Fibroblast of skin of left quadriceps (primary cell): ENCODE measurements at regions not wholly inside any gene's neighbourhood (a gene's known extent, or its start where the extent isn't known, plus 50 kb on each side); places are given as distances from the start of the nearest gene placed in this dataset.

ENCODE experiments used
- DNase-seq, 2 experiments: peaks; one replicate each; pipeline ENCODE4 v3.0.0-alpha.2; 2013; ENCODE audit warnings: low read depth in 2 of 2

DNA sequence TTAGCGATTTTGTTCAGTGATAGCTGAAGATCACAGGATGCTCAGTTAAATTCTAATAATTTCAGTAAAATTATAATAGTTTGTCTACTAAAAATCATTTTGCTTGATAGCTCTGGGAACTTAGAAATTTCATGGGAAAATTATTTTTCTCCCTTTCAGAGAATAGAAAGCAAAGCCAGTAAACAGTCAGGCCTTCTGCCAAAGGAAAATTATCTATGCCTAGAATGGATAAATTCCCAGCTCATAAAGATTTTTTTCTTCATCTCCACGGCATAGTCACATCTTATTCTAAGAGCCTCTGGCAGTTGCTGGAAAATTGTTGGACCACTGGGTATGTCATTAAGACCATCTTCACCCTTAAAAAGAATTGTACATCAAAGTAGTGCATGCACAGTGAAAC, 169.6 kb upstream of the ANO3 start:
- no peak for DNase-seq

GRCh38 chr11:26186389-26186788, 145.5 kb upstream of the ANO3 start:
- no peak for DNase-seq

GRCh38 chr11:26187639-26188038, 144.3 kb upstream of the ANO3 start:
- peak; percentile 87 to 88 for DNase-seq

- DNase-seq: no peak
These were observed 143.4 kb upstream of the ANO3 start for GRCh38 chr11:26188554-26188953.

GRCh38 chr11:26191193-26191592, 140.7 kb upstream of the ANO3 start:
- no peak for DNase-seq

GRCh38 chr11:26193694-26194365, 138.1 kb upstream of the ANO3 start:
- DNase-seq: peak; percentile 94 to 95

DNA sequence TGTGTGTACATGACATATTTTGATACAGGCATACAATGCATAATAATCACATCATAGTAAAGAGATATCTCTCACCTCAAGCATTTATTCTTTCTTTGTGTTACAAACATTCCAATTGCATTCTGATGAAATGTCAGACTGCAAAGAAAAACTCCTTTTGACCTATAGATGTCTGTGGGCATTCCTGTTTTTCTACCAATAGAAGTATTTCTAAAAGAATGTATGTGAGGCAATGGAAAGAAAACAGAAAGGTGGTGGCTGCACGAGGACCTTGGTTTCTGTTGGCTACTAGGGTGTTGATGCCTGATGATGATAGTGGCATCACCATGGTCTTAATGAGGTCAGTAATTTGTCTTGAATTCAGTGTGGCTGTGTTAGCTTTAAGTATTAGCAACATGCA, 137.0 kb upstream of the ANO3 start:
- no peak for DNase-seq

DNA sequence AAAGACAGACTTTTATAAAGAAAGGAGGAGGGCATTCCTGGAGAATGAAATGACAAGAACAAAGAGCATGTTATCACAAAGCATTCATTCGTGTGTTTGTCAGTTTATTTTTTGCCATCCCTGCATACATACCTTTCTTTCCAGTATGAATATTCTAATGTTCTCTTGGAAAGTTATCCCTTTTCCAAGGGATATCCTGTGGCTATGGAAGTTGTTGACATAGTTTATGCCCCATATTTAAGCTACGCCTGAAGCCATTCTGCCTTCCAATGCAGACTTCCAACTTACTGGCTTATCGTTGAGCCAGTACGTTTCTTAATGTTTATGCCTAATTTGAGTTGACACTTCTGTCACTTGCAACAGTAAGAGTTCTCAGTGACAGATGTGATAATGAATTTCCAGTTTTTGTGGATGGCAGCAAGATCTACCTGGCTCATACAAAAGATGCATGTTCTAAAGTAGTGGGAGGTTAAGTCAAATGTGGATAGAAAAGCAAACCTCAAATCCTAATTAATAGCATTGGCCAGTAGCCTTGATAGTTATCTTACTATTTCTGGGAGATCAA, 133.3 kb upstream of the ANO3 start:
- DNase-seq: no peak

GRCh38 chr11:26199331-26200095, 132.4 kb upstream of the ANO3 start:
- DNase-seq: peak; percentile 68 to 70

DNA sequence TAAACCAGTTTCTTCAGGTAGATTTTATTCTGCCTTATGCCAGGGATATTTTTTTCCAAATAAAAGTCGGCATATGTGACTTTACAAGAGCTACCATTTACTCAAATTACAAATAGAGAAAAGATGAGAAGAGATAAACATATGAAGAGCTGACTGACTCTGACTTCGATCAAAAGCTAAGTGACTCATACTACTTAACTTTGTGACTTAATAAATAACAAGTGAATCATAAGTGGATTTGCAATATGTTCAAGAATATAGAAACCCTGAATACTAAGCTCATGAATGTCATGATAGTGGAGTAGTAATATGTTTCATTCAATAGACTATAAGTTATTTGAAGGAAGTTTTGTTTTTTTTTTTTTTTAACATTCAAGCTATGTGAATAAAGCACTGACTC, 130.5 kb upstream of the ANO3 start:
- DNase-seq: peak in 1 of 2 experiments; percentile 38

DNA sequence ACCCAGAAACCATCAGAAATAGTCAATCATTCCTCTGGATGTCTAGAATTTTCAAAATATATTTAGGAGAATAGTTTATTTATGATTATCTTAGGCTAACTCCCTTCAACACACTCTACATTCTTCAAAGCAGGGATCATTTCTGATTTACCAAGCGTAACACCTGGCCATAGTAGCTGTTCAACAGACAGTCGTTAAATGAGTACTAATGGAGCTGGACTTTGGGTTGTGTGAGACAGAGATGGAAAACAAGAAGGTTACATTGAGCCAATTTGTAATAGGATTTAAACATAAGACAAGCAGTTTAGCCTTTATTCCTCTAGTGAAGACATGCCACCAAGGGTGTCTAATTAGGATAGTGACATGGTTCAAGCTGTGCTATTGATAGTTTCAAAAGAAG, 129.2 kb upstream of the ANO3 start:
- DNase-seq: no peak

DNA sequence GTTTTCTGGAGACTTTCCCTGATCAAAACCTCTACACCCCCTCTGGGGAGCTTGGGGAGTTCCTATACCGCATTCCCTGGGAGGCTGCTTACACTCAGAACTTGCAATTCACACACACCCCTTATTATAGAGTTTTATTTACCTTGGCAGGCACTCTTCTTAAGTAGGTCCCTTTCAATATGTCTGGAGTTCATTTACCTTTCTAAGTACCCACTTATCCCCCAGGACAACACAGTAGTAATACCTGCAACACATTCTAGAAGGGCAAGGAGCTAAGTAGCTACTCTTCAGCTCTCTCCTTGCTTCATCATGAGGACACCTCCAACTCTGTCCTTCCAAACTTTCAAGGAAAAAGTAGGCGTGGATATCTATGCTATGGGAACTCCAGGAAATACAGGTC, 127.8 kb upstream of the ANO3 start:
- DNase-seq: no peak

DNA sequence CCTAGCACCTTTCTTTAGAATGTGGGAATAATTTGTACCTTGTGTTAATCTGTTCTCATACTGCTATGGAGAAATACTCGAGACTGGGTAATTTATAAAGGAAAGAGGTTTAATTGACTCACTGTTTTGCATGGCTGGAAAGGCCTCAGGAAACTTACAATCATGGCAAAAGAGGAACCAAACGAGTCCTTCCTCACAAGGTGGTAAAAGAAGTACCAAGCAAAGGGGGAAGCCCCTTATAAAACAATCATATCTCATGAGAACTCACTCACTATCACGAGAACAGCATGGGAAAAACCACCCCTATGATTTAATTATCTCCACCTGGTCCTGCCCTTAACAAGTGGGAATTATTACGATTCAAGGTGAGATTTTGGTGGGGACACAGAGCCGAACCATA, 127.1 kb upstream of the ANO3 start:
- DNase-seq: no peak

- no peak for DNase-seq
These were observed 112.5 kb upstream of the ANO3 start for GRCh38 chr11:26219183-26220117.

- no peak for DNase-seq
These were observed 106.3 kb upstream of the ANO3 start for GRCh38 chr11:26225646-26226045.

GRCh38 chr11:26227301-26227746, 104.6 kb upstream of the ANO3 start:
- peak; percentile 87 for DNase-seq

DNA sequence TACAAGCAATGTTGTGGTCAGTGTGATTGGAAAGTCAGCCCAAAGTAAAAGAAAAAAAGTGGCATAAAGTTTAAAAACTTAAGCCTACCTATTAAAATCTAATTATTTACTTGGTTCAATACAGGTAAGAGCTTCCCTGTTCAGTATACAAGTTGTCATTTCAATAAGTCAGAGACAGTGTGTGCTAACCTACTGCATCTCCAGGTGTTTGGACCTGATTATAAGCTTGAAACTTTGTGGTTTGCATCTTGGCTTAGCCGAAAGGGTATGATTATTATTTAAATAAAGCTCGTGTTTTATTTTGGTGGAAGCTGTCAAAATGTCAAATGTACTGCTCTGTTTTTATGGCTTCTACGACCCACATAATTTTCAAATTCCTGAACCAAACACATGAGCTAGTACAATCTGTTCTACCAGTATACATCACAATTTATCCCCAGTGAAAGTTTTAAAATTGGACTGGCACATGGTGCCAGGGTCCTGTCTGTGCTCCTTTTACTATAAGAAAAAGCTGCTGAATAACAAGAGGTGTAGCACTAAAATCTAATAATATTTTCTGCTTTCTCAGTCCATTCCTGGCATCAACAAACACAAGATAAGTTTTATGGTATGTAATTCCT, 103.9 kb upstream of the ANO3 start:
- no peak for DNase-seq

GRCh38 chr11:26228778-26229177, 103.2 kb upstream of the ANO3 start:
- DNase-seq: no peak

- peak; percentile 76 to 77 for DNase-seq
These were observed 102.7 kb upstream of the ANO3 start for GRCh38 chr11:26229257-26229656.

DNA sequence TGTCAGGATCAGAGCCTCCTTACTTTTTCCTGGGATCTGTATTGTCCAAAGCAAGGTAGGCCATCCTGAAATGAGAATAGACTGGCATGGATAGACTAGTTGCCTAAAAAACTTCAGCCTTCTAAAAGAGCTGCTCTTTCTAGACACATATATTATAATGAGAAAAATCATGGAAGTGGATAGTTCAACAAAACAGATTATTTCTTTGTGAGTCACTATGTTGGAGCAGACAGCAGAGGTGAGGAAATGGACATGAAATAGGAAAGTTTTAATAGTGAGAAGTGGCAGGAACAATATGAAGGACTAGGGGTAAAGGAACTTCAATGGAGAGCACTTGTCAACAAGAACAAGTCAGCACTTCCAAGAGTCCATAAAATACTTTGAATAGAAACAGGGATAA, 101.9 kb upstream of the ANO3 start:
- DNase-seq: no peak

GRCh38 chr11:26231252-26231661, 100.7 kb upstream of the ANO3 start:
- peak; percentile 69 to 75 for DNase-seq
